ENCODE measurements at regions not wholly inside any gene's neighbourhood (a gene's known extent, or its start where the extent isn't known, plus 50 kb on each side); places are given as distances from the start of the nearest gene placed in this dataset.

DNA sequence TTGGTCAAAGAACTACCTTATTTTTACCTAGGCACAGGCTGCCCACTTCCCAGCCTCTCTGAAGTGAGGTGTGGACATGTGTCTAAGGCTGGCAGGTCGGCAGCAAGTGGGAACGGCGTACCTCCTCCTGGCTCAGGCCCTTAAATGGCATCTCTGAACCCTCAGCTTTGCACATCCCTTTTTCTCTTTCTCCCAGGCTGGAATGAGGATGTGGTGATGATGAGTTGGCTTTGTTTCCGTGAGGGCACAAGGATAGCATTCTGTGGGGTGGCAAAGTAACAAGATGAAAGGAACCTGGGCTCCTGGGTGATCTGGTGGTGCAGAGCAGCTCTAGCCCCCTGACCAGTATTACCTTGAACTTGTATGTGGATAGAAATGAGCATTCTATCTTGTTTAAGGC, 196.8 kb downstream of the REEP3 start:
- TF ChIP-seq, protein P1, sequence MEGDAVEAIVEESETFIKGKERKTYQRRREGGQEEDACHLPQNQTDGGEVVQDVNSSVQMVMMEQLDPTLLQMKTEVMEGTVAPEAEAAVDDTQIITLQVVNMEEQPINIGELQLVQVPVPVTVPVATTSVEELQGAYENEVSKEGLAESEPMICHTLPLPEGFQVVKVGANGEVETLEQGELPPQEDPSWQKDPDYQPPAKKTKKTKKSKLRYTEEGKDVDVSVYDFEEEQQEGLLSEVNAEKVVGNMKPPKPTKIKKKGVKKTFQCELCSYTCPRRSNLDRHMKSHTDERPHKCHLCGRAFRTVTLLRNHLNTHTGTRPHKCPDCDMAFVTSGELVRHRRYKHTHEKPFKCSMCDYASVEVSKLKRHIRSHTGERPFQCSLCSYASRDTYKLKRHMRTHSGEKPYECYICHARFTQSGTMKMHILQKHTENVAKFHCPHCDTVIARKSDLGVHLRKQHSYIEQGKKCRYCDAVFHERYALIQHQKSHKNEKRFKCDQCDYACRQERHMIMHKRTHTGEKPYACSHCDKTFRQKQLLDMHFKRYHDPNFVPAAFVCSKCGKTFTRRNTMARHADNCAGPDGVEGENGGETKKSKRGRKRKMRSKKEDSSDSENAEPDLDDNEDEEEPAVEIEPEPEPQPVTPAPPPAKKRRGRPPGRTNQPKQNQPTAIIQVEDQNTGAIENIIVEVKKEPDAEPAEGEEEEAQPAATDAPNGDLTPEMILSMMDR (IDR thresholded peaks at IDR 0.05; ENCODE audit: low read length): no peak
- no peak for TF ChIP-seq EZH2phosphoT487 (IDR thresholded peaks at IDR 0.05; ENCODE audit: low read length)

Measured in MM.1S (cell line).